ENCODE measurements at regions not wholly inside any gene's neighbourhood (a gene's known extent, or its start where the extent isn't known, plus 50 kb on each side); places are given as distances from the start of the nearest gene placed in this dataset.

DNA sequence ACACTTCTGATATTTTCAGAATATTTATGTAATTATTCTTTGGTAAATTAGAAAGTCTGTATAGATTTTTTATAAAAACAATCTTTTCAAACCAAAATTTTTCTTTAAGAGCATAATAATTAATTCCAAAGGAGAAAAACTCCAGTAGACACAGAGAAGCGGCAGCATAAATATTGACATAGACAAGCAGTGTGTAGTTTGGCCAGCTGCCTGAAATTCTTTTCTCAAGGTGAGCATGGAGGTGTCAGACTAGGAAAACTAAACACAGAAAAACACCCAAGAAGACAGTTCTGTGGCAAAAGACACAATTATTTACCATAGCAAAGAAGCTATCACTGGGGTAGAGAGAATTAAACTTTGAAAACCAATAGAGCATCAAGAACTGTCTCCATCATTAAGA is 82.4 kb downstream of the KLF6 start:
- no peak for DNase-seq (ENCODE audit: low spot score)
- H3K27ac ChIP-seq = no peak overlapping the region
- ChIA-PET POLR2A (ENCODE audit: low non-redundant PET) (no interaction called here), CTCF (no interaction called here)
- TF ChIP-seq, protein P1, sequence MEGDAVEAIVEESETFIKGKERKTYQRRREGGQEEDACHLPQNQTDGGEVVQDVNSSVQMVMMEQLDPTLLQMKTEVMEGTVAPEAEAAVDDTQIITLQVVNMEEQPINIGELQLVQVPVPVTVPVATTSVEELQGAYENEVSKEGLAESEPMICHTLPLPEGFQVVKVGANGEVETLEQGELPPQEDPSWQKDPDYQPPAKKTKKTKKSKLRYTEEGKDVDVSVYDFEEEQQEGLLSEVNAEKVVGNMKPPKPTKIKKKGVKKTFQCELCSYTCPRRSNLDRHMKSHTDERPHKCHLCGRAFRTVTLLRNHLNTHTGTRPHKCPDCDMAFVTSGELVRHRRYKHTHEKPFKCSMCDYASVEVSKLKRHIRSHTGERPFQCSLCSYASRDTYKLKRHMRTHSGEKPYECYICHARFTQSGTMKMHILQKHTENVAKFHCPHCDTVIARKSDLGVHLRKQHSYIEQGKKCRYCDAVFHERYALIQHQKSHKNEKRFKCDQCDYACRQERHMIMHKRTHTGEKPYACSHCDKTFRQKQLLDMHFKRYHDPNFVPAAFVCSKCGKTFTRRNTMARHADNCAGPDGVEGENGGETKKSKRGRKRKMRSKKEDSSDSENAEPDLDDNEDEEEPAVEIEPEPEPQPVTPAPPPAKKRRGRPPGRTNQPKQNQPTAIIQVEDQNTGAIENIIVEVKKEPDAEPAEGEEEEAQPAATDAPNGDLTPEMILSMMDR (conservative IDR thresholded peaks at IDR 0.05; ENCODE audit: low read depth) = no peak

DNA sequence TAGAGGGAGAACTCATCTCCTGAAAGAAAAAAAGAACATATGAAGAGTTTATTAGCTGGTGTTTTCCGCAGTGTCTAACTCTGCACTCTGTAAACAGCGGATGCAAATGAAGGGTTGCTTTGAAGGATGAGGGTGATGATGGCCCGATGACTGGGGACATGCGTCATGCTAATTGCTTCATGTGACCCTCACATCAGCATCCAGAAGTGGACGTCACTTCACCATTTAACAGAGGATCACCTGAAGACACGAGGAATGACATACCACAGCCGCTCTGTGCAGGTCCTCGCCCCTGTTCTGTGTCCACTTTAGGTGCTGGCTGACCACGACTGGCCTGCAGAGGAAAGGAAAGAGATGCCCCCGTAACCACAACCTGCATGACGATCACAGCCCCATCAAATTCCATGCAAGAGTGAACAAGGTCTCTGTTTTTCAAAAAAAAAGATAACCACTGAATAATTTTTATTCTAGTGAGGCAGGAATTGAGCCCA is 82.9 kb downstream of the KLF6 start:
- H3K27ac ChIP-seq = no peak overlapping the region
- ChIA-PET POLR2A (ENCODE audit: low non-redundant PET) (no interaction called here), CTCF (no interaction called here)
- DNase-seq (ENCODE audit: low spot score) = no peak
- TF ChIP-seq, protein P1 (conservative IDR thresholded peaks at IDR 0.05; ENCODE audit: low read depth) = no peak

DNA sequence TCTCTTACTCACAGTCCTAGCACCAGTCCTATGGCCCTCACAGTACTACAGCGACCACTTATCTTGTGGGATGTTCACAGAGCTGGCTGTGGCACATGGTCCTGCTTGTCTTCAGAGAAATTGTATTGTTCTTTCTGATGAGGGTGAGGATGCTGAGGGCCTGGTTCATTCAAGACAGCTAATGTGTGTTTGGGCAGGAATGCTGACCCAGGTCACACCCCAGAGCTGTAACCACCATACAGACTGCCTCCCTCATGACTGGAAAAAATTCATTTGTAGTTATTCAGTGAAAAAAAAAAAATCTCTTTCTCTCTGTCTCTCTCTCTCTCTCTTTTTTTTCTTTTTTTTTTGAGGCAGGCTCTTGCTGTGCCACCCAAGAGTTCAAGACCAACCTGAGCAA is 83.5 kb downstream of the KLF6 start:
- no peak overlapping the region for H3K27ac ChIP-seq
- ChIA-PET CTCF (no interaction called here), POLR2A (ENCODE audit: low non-redundant PET) (no interaction called here)
- no peak for DNase-seq (ENCODE audit: low spot score)
- TF ChIP-seq, protein P1 (conservative IDR thresholded peaks at IDR 0.05; ENCODE audit: low read depth) = no peak

DNA sequence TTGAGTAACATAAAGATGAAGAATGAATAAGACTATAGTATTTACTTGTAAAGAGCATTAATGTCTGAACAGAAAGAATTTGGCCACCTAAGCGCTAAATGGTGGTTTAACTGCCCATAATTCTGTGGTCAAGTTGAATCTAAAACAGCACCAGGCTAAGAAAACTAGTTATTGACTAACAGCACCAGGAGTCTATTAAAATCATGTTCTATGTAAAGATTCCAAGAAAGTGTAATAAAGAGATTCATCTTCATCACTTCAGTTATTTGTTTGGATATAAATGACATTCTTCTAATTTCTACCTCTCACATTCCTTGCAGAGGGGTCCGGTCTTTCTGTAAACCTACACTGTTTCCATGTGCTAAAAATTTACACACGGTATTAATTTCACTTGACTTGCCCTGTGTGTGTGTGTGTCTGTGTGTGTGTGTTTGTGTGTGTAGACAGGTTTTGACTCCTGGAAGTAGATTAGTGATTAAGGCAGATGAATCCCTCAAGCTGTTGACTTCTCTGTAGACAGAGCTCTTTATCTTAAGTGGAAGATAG is 84.4 kb downstream of the KLF6 start:
- DNase-seq (ENCODE audit: low spot score) = no peak
- H3K27ac ChIP-seq = no peak overlapping the region
- ChIA-PET CTCF (no interaction called here), POLR2A (ENCODE audit: low non-redundant PET) (no interaction called here)
- TF ChIP-seq, protein P1 (conservative IDR thresholded peaks at IDR 0.05; ENCODE audit: low read depth) = no peak

DNA sequence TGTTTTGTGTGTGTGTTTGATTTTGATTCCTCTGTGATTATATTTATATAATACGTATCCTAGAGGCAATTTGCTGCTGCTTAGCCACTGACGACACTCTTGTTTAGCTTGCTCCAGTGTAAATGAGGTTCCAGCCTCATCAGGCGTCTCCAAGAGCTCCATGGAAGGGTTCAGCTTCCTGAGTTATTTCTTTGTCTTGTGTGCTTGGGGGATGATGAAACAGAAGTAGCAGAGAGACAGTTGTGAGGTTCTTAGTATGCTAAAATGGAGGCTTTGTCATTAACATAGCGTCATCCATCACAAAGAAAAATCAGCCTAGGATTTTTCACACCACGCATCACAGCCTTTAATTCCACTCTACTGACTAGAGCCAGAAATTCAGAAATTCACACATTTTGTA is 85.1 kb downstream of the KLF6 start:
- H3K27ac ChIP-seq = no peak overlapping the region
- POLR2A ChIA-PET (ENCODE audit: low non-redundant PET) = no interaction called here

DNA sequence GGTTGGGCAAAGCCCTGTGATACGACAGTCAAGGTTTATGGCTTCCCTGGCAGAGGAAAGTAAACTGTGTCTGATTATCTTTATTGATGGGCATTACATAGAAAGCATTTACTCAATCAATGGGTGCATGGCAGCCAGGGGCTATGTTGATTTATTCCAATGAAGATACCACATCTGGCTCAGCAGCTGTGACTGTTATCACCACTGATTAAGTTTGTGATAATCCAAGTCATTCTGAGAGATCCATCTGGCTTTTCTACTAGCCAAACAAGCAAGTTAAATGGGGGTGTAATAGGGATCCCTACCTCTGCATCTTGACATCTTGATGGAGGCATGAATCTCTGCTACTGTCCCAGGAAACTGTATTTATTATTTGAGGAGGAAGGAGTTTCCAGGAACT is 86.7 kb downstream of the KLF6 start:
- TF ChIP-seq, protein P1 (conservative IDR thresholded peaks at IDR 0.05; ENCODE audit: low read depth) = no peak
- no peak overlapping the region for H3K27ac ChIP-seq
- ChIA-PET POLR2A (ENCODE audit: low non-redundant PET) (no interaction called here), CTCF (no interaction called here)
- DNase-seq (ENCODE audit: low spot score) = no peak

More for the DNA sequence above, 85.1 kb downstream of the KLF6 start:
- TF ChIP-seq, protein P1 (conservative IDR thresholded peaks at IDR 0.05; ENCODE audit: low read depth) = no peak
- CTCF ChIA-PET = no interaction called here
- no peak for DNase-seq (ENCODE audit: low spot score)

DNA sequence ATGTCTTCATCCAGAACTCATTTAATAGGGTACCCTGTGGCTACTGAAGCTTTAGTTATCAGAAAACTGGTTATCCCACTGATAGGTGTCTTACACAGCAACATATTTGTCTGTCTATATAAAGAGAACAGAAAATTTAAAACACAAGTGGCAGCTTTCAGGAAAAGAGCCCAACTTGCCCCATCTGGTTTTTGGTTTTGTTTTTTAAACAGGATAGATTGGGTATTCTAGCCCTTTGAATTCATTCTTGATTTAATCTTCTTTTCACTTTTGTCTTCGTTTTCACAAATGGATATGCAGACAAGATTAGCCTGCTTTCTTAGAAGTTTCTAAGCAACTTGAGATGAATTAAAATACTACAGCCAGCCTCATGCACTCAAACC is 91.3 kb downstream of the KLF6 start:
- CTCF ChIA-PET = no interaction called here
- no peak for DNase-seq (ENCODE audit: low spot score)
- POLR2A ChIA-PET (ENCODE audit: low non-redundant PET) = no interaction called here

More for the DNA sequence above, 91.3 kb downstream of the KLF6 start:
- TF ChIP-seq, protein P1 (conservative IDR thresholded peaks at IDR 0.05; ENCODE audit: low read depth) = no peak
- H3K27ac ChIP-seq = no peak overlapping the region
